ENCODE measurements at regions not wholly inside any gene's neighbourhood (a gene's known extent, or its start where the extent isn't known, plus 50 kb on each side); places are given as distances from the start of the nearest gene placed in this dataset.

DNA sequence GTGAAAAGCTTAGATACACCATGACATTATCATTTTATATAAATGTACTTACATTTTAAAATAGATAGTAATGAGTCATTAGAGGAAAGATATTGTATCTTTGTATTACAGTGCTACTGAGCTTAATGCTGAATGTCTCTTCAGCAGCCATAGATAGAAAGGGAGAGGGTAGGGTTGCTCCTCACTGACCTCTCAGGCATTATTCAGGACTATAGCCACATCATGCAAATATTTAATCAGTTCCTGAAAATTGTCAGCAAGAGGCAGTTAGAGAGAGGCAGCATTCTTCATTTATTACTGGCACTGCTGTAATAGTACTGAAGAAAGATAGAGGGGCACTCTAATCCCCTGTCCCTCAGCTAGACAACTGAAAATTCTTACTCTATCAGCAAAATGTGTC is 242.0 kb upstream of the TANK start:
- Histone ChIP-seq H3K9ac (ENCODE audit: insufficient read depth, low read length, poor library complexity, severe bottlenecking) (no peak overlapping the region), H2AFZ (ENCODE audit: insufficient read depth, low read depth, low read length, poor library complexity, severe bottlenecking) (no peak overlapping the region), H4K20me1 (ENCODE audit: insufficient read depth, low read length) (no peaks in the 10 kb centered on the region), H3K36me3 (replicated peaks in 1 of 2; ENCODE audit: control insufficient read depth in 1 of 2, insufficient read depth in 2 of 2, low read length in 2 of 2) (no peaks in the 10 kb centered on the region), H3K27me3 (ENCODE audit: control insufficient read depth in 2 of 2, insufficient read depth in 2 of 2, low read length in 2 of 2) (no peaks in the 10 kb centered on the region), H3K4me3 (replicated peaks in 1 of 3; ENCODE audit: low read depth in 2 of 3, low read length in 3 of 3) (no peak overlapping the region), H3K9me3 (replicated peaks in 1 of 2; ENCODE audit: control insufficient read depth in 1 of 2, insufficient read depth in 1 of 2, low read length in 2 of 2) (no peaks in the 10 kb centered on the region), H3K4me2 (replicated peaks; ENCODE audit: extremely low read depth, low read length, poor library complexity, severe bottlenecking) (no peak overlapping the region), H3K27ac (ENCODE audit: low read depth in 1 of 2, low read length in 2 of 2) (no peak overlapping the region), H3K4me1 (ENCODE audit: control insufficient read depth in 1 of 2, insufficient read depth in 2 of 2, low read length in 2 of 2) (no peaks in the 10 kb centered on the region), H3K79me2 (ENCODE audit: insufficient read depth, low read length) (no peaks in the 10 kb centered on the region)
- H3K27ac Mint-ChIP-seq: no peak overlapping the region
- intact Hi-C loops (cut with micrococcal nuclease): loop anchor here in 1 of 2 donors (2.0 kb wide), 1 partner anchor 593 kb away; no protein-coding TSS in a partner anchor
- no peak overlapping the region for H3K4me3 Mint-ChIP-seq
- H3K36me3 Mint-ChIP-seq: no peaks in the 10 kb centered on the region
- peaks cover 0 to 4% (median 0%) of the 10 kb centered on the region in 7 donors for H3K9me3 Mint-ChIP-seq
- H3K27me3 Mint-ChIP-seq (ENCODE audit: low read depth in 3 of 3): peaks cover 0 to 3% (median 1%) of the 10 kb centered on the region in 3 donors
- TF ChIP-seq, protein P1, sequence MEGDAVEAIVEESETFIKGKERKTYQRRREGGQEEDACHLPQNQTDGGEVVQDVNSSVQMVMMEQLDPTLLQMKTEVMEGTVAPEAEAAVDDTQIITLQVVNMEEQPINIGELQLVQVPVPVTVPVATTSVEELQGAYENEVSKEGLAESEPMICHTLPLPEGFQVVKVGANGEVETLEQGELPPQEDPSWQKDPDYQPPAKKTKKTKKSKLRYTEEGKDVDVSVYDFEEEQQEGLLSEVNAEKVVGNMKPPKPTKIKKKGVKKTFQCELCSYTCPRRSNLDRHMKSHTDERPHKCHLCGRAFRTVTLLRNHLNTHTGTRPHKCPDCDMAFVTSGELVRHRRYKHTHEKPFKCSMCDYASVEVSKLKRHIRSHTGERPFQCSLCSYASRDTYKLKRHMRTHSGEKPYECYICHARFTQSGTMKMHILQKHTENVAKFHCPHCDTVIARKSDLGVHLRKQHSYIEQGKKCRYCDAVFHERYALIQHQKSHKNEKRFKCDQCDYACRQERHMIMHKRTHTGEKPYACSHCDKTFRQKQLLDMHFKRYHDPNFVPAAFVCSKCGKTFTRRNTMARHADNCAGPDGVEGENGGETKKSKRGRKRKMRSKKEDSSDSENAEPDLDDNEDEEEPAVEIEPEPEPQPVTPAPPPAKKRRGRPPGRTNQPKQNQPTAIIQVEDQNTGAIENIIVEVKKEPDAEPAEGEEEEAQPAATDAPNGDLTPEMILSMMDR (IDR thresholded peaks at IDR 0.05): no peak
- H3K4me1 Mint-ChIP-seq: peaks cover 4% of the 10 kb centered on the region
- DNase-seq: no peak

DNA sequence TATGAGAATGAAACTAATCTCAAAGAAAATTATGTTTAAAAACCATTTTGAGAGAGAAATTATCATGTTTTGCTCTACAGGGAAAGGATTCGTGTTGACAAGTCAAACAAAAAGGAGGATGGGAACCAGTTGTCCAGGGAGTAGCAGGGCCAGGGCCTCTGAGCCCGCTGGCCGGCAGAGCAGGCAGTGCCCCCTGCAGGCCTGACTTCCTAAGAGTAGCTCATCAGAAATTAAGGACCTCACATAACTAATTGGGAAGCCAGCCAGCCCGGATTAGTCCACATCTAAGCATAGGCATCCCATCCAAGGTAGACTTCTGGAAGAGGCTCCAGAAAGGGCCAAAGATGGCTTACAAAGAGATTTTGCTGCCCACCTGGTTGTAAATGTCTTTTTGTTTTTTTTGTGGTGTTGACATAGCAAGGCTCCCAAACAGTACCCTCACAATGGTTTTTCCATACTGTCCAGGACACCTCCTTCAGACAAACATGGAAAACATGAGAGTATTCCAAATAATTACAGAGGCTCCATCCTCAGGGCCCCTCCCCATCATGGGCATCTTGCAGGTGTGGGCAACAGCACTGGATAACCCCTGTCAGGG is 241.2 kb upstream of the TANK start:
- Histone ChIP-seq H3K9me3 (replicated peaks in 1 of 2; ENCODE audit: control insufficient read depth in 1 of 2, insufficient read depth in 1 of 2, low read length in 2 of 2) (no peaks in the 10 kb centered on the region), H3K4me2 (replicated peaks; ENCODE audit: extremely low read depth, low read length, poor library complexity, severe bottlenecking) (no peak overlapping the region), H3K27ac (ENCODE audit: low read depth in 1 of 2, low read length in 2 of 2) (no peak overlapping the region), H3K4me3 (replicated peaks in 1 of 3; ENCODE audit: low read depth in 2 of 3, low read length in 3 of 3) (no peak overlapping the region), H3K79me2 (ENCODE audit: insufficient read depth, low read length) (no peaks in the 10 kb centered on the region), H3K9ac (ENCODE audit: insufficient read depth, low read length, poor library complexity, severe bottlenecking) (no peak overlapping the region), H4K20me1 (ENCODE audit: insufficient read depth, low read length) (no peaks in the 10 kb centered on the region), H3K36me3 (replicated peaks in 1 of 2; ENCODE audit: control insufficient read depth in 1 of 2, insufficient read depth in 2 of 2, low read length in 2 of 2) (no peaks in the 10 kb centered on the region), H2AFZ (ENCODE audit: insufficient read depth, low read depth, low read length, poor library complexity, severe bottlenecking) (no peak overlapping the region), H3K4me1 (ENCODE audit: control insufficient read depth in 1 of 2, insufficient read depth in 2 of 2, low read length in 2 of 2) (no peaks in the 10 kb centered on the region), H3K27me3 (ENCODE audit: control insufficient read depth in 2 of 2, insufficient read depth in 2 of 2, low read length in 2 of 2) (no peaks in the 10 kb centered on the region)
- Mint-ChIP-seq H3K27me3 (ENCODE audit: low read depth in 3 of 3) (peaks cover 0 to 3% (median 1%) of the 10 kb centered on the region in 3 donors), H3K27ac (no peak overlapping the region), H3K36me3 (no peaks in the 10 kb centered on the region), H3K4me1 (peaks cover 4% of the 10 kb centered on the region), H3K9me3 (peaks cover 0 to 4% (median 0%) of the 10 kb centered on the region in 7 donors), H3K4me3 (no peak overlapping the region)
- TF ChIP-seq, protein P1 (IDR thresholded peaks at IDR 0.05): peak; percentile 84
- 44% methylated on average over 2 of the region's 4 CpGs for WGBS (ENCODE audit: insufficient coverage)
- intact Hi-C loops (cut with micrococcal nuclease): loop anchor here in 1 of 2 donors (2.0 kb wide), 1 partner anchor 594 kb away; no protein-coding TSS in a partner anchor
- peak; percentile 38 to 59 (median 59) for DNase-seq

Measured in CD14-positive monocyte (primary cell).